SU-DHL-6 (cell line): ENCODE measurements at regions not wholly inside any gene's neighbourhood (a gene's known extent, or its start where the extent isn't known, plus 50 kb on each side); places are given as distances from the start of the nearest gene placed in this dataset.

Experiments
- EZH2phosphoT487 ChIP-seq: fragments of 200-600 bp; sonication (generic), shearing (Covaris generic); conservative IDR thresholded peaks from 2 replicates; pipeline ENCODE4 v1.6.1; 2018; ENCODE audit warnings: mild to moderate bottlenecking, antibody characterized with exemption, low read length, moderate library complexity, mixed read lengths
- TF ChIP-seq, protein P1 (sequence below): fragments of 200-600 bp; sonication (generic); IDR thresholded peaks from one replicate; pipeline ENCODE4 v1.5.1; 2017; ENCODE audit warnings: antibody characterized with exemption, mild to moderate bottlenecking, low read length, moderate library complexity; ENCODE audit not compliant: insufficient read depth, poor library complexity, severe bottlenecking

DNA sequence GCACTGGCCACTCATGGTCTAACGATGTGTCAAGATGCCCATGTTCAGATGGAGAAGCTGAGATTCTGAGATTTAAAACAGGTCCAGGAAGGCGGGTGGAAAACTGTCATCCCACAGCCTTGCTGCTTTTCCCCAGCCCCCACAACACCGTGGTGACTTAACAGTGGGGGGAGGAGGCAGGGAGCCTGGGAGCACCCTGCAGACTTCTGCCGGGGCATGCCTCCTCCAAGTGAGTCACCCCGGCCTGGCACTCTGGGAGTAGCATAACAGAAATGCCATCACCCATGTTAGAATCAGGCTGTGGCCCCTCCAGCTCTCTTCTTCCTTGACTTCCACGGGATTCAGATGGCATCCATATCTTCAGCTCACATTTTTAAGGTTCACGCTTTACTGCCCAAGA, 164.8 kb downstream of the CBLN1 start:
- TF ChIP-seq, protein P1, sequence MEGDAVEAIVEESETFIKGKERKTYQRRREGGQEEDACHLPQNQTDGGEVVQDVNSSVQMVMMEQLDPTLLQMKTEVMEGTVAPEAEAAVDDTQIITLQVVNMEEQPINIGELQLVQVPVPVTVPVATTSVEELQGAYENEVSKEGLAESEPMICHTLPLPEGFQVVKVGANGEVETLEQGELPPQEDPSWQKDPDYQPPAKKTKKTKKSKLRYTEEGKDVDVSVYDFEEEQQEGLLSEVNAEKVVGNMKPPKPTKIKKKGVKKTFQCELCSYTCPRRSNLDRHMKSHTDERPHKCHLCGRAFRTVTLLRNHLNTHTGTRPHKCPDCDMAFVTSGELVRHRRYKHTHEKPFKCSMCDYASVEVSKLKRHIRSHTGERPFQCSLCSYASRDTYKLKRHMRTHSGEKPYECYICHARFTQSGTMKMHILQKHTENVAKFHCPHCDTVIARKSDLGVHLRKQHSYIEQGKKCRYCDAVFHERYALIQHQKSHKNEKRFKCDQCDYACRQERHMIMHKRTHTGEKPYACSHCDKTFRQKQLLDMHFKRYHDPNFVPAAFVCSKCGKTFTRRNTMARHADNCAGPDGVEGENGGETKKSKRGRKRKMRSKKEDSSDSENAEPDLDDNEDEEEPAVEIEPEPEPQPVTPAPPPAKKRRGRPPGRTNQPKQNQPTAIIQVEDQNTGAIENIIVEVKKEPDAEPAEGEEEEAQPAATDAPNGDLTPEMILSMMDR = no peak
- no peak for TF ChIP-seq EZH2phosphoT487
